ENCODE measurements at regions not wholly inside any gene's neighbourhood (a gene's known extent, or its start where the extent isn't known, plus 50 kb on each side); places are given as distances from the start of the nearest gene placed in this dataset. TPM values are rescaled to one million over a fixed set of nuclear protein-coding genes. Genes with fewer than 3 reads are reported as not detected.

DNA sequence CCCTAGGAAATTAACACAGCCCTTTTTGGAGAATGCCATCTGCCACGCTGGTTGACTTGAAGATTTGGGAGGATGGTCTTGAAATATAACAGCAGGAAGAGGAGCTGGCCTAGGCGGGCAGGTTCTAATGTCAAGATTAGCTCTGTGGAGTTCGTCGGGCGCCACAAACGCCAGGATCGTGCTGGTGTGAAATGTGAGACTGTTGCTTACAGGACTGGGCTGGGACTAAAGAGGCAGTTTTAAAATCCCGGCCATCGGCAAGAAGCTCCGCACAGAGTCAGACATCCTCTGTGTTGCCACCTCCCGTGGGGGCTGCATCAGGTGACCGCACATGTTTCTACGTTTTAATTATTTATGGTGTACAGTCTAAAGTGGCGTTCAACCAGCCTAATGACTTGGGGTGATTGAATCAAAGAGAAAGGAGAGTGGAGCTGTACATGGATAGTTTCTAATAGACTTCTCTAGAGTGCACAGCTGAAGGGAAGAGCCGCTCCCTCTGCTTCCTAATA, 99.4 kb upstream of the BCL11A start:
- no peak for DNase-seq (ENCODE audit: low spot score in 2 of 2)
- FAIRE-seq: no peak

- FAIRE-seq (no peak), DNase-seq (ENCODE audit: low spot score in 2 of 2) (no peak)
Measured at GRCh38 chr2:60657673-60658072, 98.4 kb upstream of the PAPOLG start.

GRCh38 chr2:60659026-60659425, 97.0 kb upstream of the PAPOLG start:
- DNase-seq (ENCODE audit: low spot score in 2 of 2) (no peak), FAIRE-seq (no peak)

DNA sequence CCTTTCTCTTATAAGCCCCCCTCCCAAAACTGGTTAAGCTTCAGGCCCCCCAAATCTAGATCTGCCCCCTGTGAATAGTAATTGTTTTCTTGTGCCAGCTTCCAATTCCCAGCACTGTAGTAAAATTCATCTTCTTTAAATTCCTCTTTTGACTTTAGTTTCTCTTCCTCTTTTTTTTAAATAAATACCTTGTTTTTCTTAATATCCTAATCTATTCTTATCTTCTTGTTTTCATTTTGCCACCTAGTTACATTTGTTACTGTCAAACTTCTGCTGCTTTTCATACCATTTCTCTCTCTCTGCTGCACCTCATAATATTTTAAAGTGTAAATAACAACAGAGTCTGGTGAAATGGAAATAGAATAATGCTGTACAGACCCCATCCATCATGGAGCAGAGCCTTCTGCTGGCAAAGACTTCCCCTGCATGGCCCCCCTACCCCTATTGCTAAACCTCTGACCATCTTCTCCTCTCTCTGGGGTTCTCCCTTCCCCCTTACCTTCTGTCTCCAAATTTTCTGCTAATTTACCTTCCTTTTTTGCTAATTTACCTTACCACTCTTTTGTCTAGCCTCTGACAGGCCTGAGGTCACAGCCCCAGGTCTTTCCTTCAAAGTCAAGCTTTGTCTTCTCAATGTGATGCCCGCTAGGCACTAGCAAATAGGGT, 94.9 kb upstream of the PAPOLG start:
- DNase-seq (ENCODE audit: low spot score in 2 of 2): no peak
- no peak for FAIRE-seq

DNA sequence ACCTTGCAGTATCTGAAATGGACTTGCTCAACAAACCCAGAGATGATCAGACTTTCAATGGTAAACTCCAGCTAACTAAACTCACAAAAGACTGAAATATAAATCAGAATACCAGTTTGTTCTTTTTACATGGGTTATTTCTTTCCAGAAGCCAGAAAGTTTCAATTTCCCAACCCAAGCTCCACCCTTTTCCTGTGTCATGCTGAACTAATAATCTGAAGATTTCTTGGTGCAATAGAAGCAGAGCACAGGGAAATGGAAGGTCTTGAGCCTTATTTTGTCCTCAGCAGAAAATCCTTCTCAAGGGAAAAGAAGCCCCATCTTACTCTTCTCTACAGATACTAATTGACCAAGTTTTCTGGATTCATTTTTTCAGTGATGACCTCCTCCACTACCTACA, 93.3 kb upstream of the PAPOLG start:
- FAIRE-seq (no peak), DNase-seq (ENCODE audit: low spot score in 2 of 2) (no peak)

GRCh38 chr2:60671966-60672365, 84.1 kb upstream of the PAPOLG start:
- FAIRE-seq: no peak
- no peak for DNase-seq (ENCODE audit: low spot score in 2 of 2)

- FAIRE-seq: no peak
- peak; percentile 11 to 66 for DNase-seq (ENCODE audit: low spot score in 2 of 2)
Measured at GRCh38 chr2:60674524-60675165, 81.4 kb upstream of the PAPOLG start.

DNA sequence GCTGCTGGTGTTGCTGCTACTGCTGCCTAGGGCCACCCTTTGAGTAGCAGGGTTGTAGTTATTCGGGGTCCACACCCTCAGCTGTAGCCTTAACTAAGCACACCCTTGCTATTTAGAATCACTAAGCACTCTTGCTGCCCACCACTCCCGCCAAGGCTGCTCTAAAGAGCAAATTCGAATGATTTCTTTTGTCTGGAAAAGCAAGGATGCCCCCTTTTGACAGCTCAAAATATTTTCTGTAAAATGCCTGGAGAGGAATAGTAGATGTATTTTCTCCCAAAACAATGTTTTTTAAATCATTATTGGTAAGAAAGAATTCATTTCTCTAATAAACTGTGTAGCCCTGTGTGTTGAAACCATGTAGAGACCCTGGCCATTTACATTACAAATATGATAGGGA, 80.8 kb upstream of the PAPOLG start:
- FAIRE-seq (no peak), DNase-seq (ENCODE audit: low spot score in 2 of 2) (no peak)

GRCh38 chr2:60676706-60677330, 79.2 kb upstream of the PAPOLG start:
- DNase-seq (ENCODE audit: low spot score in 2 of 2) (peak in 1 of 2 donors; percentile 16), FAIRE-seq (no peak)

GRCh38 chr2:60677356-60677755, 78.7 kb upstream of the PAPOLG start:
- no peak for FAIRE-seq
- no peak for DNase-seq (ENCODE audit: low spot score in 2 of 2)

- FAIRE-seq (no peak), DNase-seq (ENCODE audit: low spot score in 2 of 2) (no peak)
Measured at GRCh38 chr2:60678551-60678950, 77.5 kb upstream of the PAPOLG start.

GRCh38 chr2:60679036-60679780, 76.9 kb upstream of the PAPOLG start:
- FAIRE-seq: no peak
- no peak for DNase-seq (ENCODE audit: low spot score in 2 of 2)

DNA sequence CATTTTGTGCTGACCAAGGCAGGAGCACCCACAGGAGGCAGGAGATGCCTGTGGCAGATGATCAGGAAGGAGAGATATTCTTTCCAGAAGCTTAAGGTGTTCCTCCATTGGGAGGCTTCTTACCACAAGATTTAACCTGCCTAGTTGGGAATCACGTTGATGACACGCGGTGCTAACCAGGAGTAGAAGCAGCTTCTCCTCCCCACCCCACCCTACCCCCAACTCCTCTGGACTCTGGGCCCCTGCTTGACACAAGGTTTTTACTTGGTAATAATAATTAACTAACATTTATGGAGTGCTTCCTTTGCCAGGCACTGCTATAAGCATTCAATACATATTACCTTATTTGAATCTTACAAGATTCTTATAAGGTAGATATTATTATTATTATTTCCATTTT, 62.5 kb upstream of the PAPOLG start:
- DNase-seq (ENCODE audit: low spot score in 2 of 2) (no peak), FAIRE-seq (no peak)

DNA sequence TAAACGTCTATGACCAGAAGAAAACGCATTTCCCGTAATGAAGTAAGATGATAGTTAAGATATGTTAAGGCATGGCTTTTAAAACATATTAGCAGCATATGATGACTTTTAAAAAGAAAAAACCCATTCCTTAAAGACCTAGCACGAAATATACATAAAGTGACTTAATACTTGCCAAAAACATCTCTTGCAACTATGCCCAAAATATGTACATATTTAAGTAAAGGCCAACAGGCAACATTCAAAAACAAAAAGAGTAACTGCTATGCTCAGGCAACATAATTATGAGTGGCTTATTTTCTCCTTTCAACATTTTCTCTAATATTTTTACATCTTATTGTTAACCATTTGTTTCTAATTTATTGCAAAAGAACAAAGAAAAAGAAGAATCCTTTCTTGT, 60.3 kb upstream of the PAPOLG start:
- DNase-seq (ENCODE audit: low spot score in 2 of 2) (no peak), FAIRE-seq (no peak)

DNA sequence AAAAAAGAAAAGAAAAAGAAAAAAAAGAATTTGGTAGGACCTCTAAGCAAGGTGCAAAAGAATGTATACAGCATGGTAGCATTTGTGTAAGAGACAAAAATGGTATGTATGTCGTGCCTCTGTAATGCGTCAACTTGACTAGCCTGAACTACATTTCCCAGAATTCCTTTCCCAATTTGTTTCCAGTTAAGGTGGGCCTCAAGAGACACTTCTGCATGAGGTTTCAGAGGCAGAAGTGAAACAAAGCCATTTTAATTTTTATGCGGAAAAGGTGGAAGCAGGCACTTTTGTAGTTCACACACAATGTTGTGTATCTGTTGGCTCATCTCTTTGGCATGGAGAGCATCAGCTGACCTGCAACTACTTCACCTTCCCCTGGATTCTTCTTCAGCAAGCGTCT, 56.5 kb upstream of the PAPOLG start:
- FAIRE-seq: no peak
- DNase-seq (ENCODE audit: low spot score in 2 of 2): no peak

- DNase-seq (ENCODE audit: low spot score in 2 of 2) (no peak), FAIRE-seq (no peak)
Measured at GRCh38 chr2:60706021-60706420, 50.0 kb upstream of the PAPOLG start.

Small RNA genes in the stretch of these regions (small RNA-seq; reads per million reads assigned to genes)
- gene RN7SL361P: not detected

Data from frontal cortex (tissue), 4 donors.